HG03342 (cell line): ENCODE measurements at regions not wholly inside any gene's neighbourhood (a gene's known extent, or its start where the extent isn't known, plus 50 kb on each side); places are given as distances from the start of the nearest gene placed in this dataset.
"Not testable (repeated sequence)": the region's sequence is repeated elsewhere in the genome, so short reads cannot be mapped to it uniquely, and the experiment has no call there.

ENCODE experiments used
- ATAC-seq: cut with Tn5 transposase; IDR thresholded peaks from one replicate; pipeline ENCODE4 v1.9.1; 2021; ENCODE audit warnings: mild to moderate bottlenecking, moderate library complexity; ENCODE audit not compliant: unreplicated experiment

DNA sequence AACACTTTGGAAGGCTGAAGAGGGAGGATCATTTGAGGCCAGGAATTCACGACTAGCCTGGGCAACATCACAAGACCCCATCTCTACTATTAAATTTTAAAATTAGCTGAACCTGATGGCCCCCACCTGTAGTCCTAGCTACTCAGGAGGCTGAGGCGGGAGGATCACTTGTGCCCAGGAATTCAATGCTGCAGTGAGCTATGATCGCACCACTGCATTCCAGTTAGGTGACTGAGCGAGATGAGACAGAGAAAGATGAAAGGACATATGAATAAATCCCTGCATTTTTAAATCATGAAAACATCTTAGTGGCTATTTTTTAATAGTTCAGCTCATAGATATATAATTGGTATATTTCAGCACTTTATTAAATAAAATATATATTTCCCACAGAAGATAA lies 93.8 kb downstream of the GPR63 start:
- ATAC-seq, result no peak

GRCh38 chr6:96742702-96743101 lies 94.6 kb downstream of the GPR63 start:
- no peak for ATAC-seq

DNA sequence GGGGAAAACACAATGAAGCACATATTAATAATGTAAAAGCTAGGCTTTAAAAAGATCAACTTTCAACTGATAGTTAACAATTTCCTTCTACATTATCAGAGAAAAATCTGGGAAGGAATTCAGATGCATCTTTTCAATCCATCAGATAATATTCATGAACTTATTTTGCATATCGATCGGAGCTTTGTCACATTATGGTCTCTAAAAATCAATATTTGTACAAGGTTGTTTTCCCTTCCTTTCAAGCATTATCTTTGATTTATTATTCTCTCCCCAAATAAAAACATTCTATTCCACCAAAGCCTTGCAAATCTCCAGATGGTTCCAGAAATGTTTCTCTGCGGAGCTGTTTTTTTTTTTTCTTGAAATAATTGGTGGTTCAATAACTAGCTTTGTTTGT lies 101.9 kb downstream of the GPR63 start:
- no peak for ATAC-seq

DNA sequence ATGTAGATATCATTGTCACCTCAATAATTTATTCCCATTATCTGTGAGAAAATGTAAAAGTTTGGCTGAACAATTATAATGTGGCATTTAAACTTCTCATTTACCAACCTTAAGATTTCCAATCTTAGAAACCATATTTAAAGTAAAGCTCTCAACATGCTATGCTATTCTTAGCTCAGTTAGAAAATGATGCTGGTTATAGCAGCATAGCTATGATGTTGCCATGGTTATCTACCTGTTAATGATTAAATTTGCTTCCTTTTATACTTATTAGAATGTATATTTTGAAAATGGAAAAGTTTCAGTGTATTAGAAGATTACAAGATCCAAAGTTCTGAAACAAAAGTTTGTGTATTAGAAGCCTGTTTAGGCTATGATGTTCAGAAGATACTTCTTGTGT lies 110.1 kb downstream of the GPR63 start:
- ATAC-seq, result peak; percentile 66

- no peak for ATAC-seq
These were observed 112.0 kb downstream of the GPR63 start for GRCh38 chr6:96725296-96725695.

DNA sequence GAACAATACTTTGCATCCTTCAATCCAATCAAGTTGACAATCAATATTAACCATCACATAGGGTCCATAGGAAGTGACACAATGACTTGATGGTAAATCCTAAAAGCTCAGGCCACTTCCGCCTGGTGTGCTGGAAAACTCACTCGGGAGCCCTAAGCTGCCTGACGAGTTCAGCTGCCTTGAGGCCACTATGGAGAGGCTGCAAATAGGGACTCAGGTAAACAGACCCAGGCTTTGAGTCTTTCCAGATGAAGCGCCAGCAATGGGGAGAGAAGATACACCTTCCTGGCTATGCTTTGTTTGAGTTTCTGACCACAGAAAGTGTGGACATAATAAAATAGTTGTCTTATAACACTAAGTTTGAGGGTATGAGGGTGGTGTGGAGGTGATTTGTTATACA lies 112.6 kb downstream of the GPR63 start:
- no peak for ATAC-seq

DNA sequence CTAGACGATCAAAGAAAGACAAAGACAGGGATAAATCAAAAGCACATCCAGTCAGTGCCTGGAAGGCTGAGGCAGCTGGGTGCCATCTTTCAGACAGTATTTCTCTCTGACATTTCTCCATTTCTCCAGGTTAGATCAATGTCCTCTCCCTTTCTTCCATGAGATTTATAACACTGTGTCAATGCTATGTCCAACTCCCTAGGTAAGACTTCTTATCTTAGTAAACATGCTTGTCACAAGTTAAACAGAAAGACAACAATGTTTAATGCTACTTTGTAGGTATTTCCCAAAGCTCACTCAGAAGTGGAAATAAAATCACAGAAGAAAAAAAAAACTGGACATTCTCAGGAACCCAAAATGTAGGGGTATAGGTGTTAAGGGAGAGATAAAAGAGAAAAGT lies 113.9 kb downstream of the GPR63 start:
- no peak for ATAC-seq

DNA sequence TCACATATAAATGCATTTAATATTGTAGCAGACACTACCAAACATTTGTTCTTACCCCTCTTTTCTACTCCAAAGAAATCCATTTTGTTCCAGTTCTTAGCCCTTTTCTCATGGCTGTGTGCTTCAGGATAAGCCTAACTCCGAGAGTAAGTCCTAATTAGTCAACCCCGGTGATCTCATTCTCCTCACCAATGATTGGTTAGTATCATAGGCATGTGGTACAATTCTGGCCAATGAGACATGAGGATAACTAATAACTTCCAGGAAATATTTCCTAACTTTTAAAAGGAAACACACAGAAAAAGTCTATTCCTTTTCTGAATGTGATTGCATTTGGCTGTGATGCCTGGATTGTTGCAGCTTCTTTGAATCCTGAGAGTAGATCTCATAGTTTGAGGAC lies 116.0 kb downstream of the GPR63 start:
- ATAC-seq, result no peak

GRCh38 chr6:96716221-96716620 lies 121.1 kb downstream of the GPR63 start:
- ATAC-seq, result no peak

DNA sequence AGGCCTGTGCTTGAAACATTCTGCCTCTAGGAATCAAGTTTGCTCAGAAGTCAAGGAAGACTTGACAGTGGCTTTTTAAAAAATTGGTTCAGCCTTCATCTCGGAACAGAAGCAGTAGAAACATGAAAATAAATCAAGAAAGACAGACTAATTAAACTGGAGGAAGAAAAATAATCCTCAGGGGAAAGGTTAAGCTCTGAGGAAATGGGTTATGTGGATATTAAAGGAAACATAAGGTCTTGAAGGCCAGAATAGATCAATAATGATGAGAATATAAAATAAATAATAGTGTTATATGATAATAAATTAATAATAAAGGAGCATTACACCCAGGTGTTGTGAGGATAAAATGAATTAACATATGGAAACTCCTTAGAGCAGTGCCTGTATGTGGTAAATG lies 121.7 kb downstream of the GPR63 start:
- no peak for ATAC-seq

- no peak for ATAC-seq
These were observed 132.6 kb downstream of the GPR63 start for GRCh38 chr6:96704713-96705112.

DNA sequence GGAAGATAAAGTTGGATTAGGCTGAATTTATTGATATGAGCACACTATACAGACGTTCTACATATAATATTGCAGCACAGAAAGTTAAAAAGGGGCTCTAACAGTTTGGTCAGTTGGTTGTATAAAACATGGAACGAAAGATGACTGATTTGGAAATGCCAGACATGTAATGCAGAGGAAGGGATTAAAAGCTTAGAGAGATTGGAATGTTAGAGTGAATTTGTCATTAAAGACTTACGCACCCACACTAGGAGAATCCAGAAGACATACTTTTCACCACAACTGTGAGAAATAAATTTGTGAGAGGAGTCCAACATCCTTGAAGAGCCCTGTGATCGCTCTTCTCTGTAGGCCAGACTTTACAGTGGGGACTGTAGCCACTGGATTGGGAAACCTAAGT lies 134.7 kb downstream of the GPR63 start:
- ATAC-seq, result no peak

GRCh38 chr6:96700915-96701314 lies 136.4 kb downstream of the GPR63 start:
- ATAC-seq, result no peak

DNA sequence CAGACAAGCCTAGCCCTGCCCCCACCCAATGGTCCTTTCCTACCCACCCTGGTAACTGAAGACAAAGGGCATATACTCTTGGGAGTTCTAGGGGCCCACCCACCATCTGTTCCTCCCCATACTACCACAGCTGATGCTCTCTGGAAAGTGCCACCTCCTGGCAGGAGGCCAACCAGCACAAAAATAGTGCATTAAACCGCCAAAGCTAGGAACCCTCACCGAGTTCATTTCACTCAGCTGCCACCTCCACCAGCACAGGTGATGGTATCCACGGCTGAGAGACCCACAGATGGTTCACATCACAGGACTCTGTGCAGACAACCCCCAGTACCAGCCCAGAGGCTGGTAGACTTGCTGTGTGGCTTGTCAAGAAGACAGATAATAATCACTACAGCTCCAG lies 131.5 kb downstream of the FHL5 start:
- not testable (repeated sequence) for ATAC-seq

DNA sequence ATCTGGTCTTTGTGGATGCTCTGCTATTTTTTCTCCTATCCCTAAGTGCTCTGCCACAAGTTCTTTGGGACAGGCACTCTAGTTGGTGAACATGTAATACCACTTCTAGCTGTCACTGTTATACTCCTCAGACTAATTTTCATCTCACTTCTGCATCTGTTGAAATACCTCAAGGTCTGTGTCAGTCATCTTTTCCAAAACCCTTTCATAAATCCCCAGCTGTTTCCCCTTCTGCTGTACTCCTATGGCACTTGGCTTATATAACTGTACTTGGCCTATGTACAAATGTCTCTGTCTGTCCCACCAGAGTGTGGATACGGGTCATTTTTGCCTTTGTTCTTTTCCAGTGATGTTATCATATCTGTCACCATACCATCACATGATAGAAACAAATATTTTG lies 124.2 kb downstream of the FHL5 start:
- ATAC-seq, result no peak

GRCh38 chr6:96685702-96686101 lies 122.8 kb downstream of the FHL5 start:
- no peak for ATAC-seq

GRCh38 chr6:96683819-96684528 lies 121.0 kb downstream of the FHL5 start:
- ATAC-seq, result no peak

GRCh38 chr6:96682017-96682416 lies 119.1 kb downstream of the FHL5 start:
- ATAC-seq, result no peak

GRCh38 chr6:96675597-96675996 lies 112.7 kb downstream of the FHL5 start:
- no peak for ATAC-seq
